H9 (cell line): ENCODE measurements at regions not wholly inside any gene's neighbourhood (a gene's known extent, or its start where the extent isn't known, plus 50 kb on each side); places are given as distances from the start of the nearest gene placed in this dataset.

Source experiments
- DNase-seq: peaks from one replicate; pipeline ENCODE4 v3.0.0-alpha.2; 2017
- H2AFZ ChIP-seq: one replicate; pipeline ENCODE4 v1.6.1; 2013; ENCODE audit warnings: mild to moderate bottlenecking, low read length, control low read depth, moderate library complexity
- H2AK5ac ChIP-seq: 2 replicates; pipeline ENCODE4 v1.6.1; 2013; ENCODE audit warnings: low read length, control low read depth, mixed read lengths; ENCODE audit not compliant: insufficient read length
- H2BK120ac ChIP-seq: one replicate; pipeline ENCODE4 v1.6.1; 2013; ENCODE audit warnings: low read depth, mild to moderate bottlenecking, low read length, control low read depth, inconsistent platforms; ENCODE audit not compliant: poor library complexity, severe bottlenecking
- H2BK12ac ChIP-seq: 2 replicates; pipeline ENCODE4 v1.6.1; 2013; ENCODE audit warnings: low read length, control low read depth, mixed read lengths, low read depth; ENCODE audit not compliant: insufficient read length
- H2BK15ac ChIP-seq: 2 replicates; pipeline ENCODE4 v1.6.1; 2013; ENCODE audit warnings: low read depth, low read length, control low read depth
- H2BK20ac ChIP-seq: one replicate; pipeline ENCODE4 v1.6.1; 2013; ENCODE audit warnings: low read depth, mild to moderate bottlenecking, low read length, control low read depth, inconsistent platforms; ENCODE audit not compliant: poor library complexity, severe bottlenecking
- H2BK5ac ChIP-seq: 2 replicates; pipeline ENCODE4 v1.6.1; 2013; ENCODE audit warnings: low read length, control low read depth, mixed read lengths; ENCODE audit not compliant: insufficient read length
- H3K14ac ChIP-seq: 2 replicates; pipeline ENCODE4 v1.6.1; 2013; ENCODE audit warnings: low read length, control low read depth; ENCODE audit not compliant: insufficient read depth
- H3K18ac ChIP-seq: 2 replicates; pipeline ENCODE4 v1.6.1; 2013; ENCODE audit warnings: low read depth, mild to moderate bottlenecking, mixed read lengths, low read length, control low read depth; ENCODE audit not compliant: insufficient read length
- H3K23ac ChIP-seq: 2 replicates; pipeline ENCODE4 v1.6.1; 2013; ENCODE audit warnings: low read length, control low read depth, mixed read lengths, low read depth; ENCODE audit not compliant: insufficient read length
- H3K23me2 ChIP-seq: 2 replicates; pipeline ENCODE4 v1.6.1; 2013; ENCODE audit warnings: low read depth, mild to moderate bottlenecking, mixed read lengths, low read length, control low read depth; ENCODE audit not compliant: insufficient read length, poor library complexity, severe bottlenecking
- H3K27ac ChIP-seq: 2 replicates; pipeline ENCODE4 v1.5.1; 2013; ENCODE audit warnings: low read length, control low read depth, mixed read lengths, low read depth; ENCODE audit not compliant: insufficient read length
- H3K27me3 ChIP-seq: 2 replicates; pipeline ENCODE4 v1.6.1; 2013; ENCODE audit warnings: low read length, control low read depth, inconsistent platforms; ENCODE audit not compliant: insufficient read depth
- H3K4ac ChIP-seq: 2 replicates; pipeline ENCODE4 v1.6.1; 2013; ENCODE audit warnings: low read depth, mild to moderate bottlenecking, control low read depth, inconsistent platforms, low read length, moderate library complexity
- H3K4me1 ChIP-seq: 2 replicates; pipeline ENCODE4 v1.6.1; 2013; ENCODE audit warnings: low read length, control low read depth, inconsistent platforms; ENCODE audit not compliant: insufficient read depth
- H3K4me2 ChIP-seq: 2 replicates; pipeline ENCODE4 v1.6.1; 2013; ENCODE audit warnings: low read length, control low read depth, mixed read lengths; ENCODE audit not compliant: insufficient read length, insufficient read depth
- H3K56ac ChIP-seq: 2 replicates; pipeline ENCODE4 v1.6.1; 2013; ENCODE audit warnings: low read depth, mild to moderate bottlenecking, mixed read lengths, low read length, control low read depth; ENCODE audit not compliant: insufficient read length
- H3K79me1 ChIP-seq: 2 replicates; pipeline ENCODE4 v1.6.1; 2013; ENCODE audit warnings: low read depth, mild to moderate bottlenecking, moderate library complexity, low read length, control low read depth, inconsistent platforms; ENCODE audit not compliant: insufficient read depth, poor library complexity, severe bottlenecking
- H3K79me2 ChIP-seq: 2 replicates; pipeline ENCODE4 v1.6.1; 2013; ENCODE audit warnings: low read length, control low read depth, inconsistent platforms; ENCODE audit not compliant: insufficient read depth
- H3K9ac ChIP-seq: 2 replicates; pipeline ENCODE4 v1.6.1; 2013; ENCODE audit warnings: low read length, control low read depth, mixed read lengths; ENCODE audit not compliant: insufficient read length; ENCODE audit errors: extremely low read depth
- H3K9me3 ChIP-seq: one replicate; pipeline ENCODE4 v1.6.1; 2013; ENCODE audit warnings: low read depth, low read length, inconsistent platforms; ENCODE audit not compliant: control insufficient read depth
- H3T11ph ChIP-seq: one replicate; pipeline ENCODE4 v1.6.1; 2013; ENCODE audit warnings: mild to moderate bottlenecking, low read length, control low read depth, inconsistent platforms
- H4K20me1 ChIP-seq: one replicate; pipeline ENCODE4 v1.6.1; 2013; ENCODE audit not compliant: control insufficient read depth, insufficient read length, insufficient read depth
- H4K5ac ChIP-seq: 2 replicates; pipeline ENCODE4 v1.6.1; 2013; ENCODE audit warnings: low read depth, mild to moderate bottlenecking, mixed read lengths, low read length, control low read depth; ENCODE audit not compliant: insufficient read length
- H4K8ac ChIP-seq: replicated peaks from 2 replicates; pipeline ENCODE4 v1.6.1; 2013; ENCODE audit warnings: low read length, control low read depth, mixed read lengths, low read depth; ENCODE audit not compliant: insufficient read length
- H4K91ac ChIP-seq: 2 replicates; pipeline ENCODE4 v1.6.1; 2013; ENCODE audit warnings: low read depth, mild to moderate bottlenecking, moderate library complexity, mixed read lengths, low read length, control low read depth; ENCODE audit not compliant: insufficient read length
- H3K27ac Mint-ChIP-seq, 3 experiments: 2 replicates in 2 of 3; 3 replicates in 1 of 3; pipeline ENCODE4 v1.8.0; 2020 to 2021; ENCODE audit warnings: mixed read lengths in 3 of 3, mild to moderate bottlenecking in 1 of 3, moderate library complexity in 1 of 3
- H3K27me3 Mint-ChIP-seq: 2 replicates; pipeline ENCODE4 v1.8.0; 2021; ENCODE audit warnings: low read depth, mild to moderate bottlenecking, moderate library complexity, mixed read lengths
- H3K36me3 Mint-ChIP-seq, 3 experiments: 2 replicates in 2 of 3; 3 replicates in 1 of 3; pipeline ENCODE4 v1.8.0; 2020 to 2021; ENCODE audit warnings: low read depth in 3 of 3, mixed read lengths in 3 of 3; ENCODE audit not compliant: insufficient read depth in 1 of 3
- H3K4me1 Mint-ChIP-seq, 2 experiments: 2 replicates each; pipeline ENCODE4 v1.8.0; 2020; ENCODE audit warnings: mixed read lengths in 2 of 2
- H3K4me3 Mint-ChIP-seq, 2 experiments: 2 replicates in 1 of 2; 3 replicates in 1 of 2; pipeline ENCODE4 v1.8.0; 2020 to 2021; ENCODE audit warnings: mild to moderate bottlenecking in 2 of 2, mixed read lengths in 2 of 2, moderate library complexity in 1 of 2
- H3K9me3 Mint-ChIP-seq, 2 experiments: 2 replicates in 1 of 2; 3 replicates in 1 of 2; pipeline ENCODE4 v1.8.0; 2020; ENCODE audit warnings: mild to moderate bottlenecking in 2 of 2, mixed read lengths in 2 of 2, moderate library complexity in 1 of 2
- CTCF ChIP-seq: fragments of 200-600 bp; sonication (generic); conservative IDR thresholded peaks from 3 replicates; pipeline ENCODE4 v1.8.0; 2021; ENCODE audit warnings: antibody characterized with exemption, mild to moderate bottlenecking
- WGBS: extraction: QIAGEN DNeasy Blood & Tissue Kit; methylation state at CpG from one replicate; pipeline ENCODE4 v1.1.7; 2013; ENCODE audit warnings: missing lambda C conversion rate, low lambda C conversion rate, mixed read lengths; ENCODE audit not compliant: insufficient read length; ENCODE audit errors: extremely low coverage; 5-methylcytosine and 5-hydroxymethylcytosine counted together

DNA sequence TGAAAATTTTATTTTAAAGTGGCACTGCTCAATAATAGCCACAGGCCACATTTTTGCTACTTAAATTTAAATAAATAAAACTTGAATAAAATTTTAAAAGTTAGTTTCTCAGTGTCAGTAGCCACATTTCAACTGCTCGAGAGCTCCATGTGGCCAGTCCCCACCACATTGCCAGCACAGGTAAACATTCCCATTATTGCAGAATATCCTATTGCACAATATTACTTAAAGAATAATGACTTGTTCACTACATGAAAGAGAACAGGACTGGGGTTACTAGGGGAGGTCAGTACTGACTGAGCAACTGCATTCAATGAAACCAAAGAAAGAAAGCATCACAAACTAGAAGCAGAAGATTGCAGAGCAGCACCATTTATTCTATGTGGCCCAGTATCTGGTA, 2201.6 kb upstream of the TENM3 start:
- DNase-seq = no peak
- H3K4me3 Mint-ChIP-seq = no peak overlapping the region
- no peaks in the 10 kb centered on the region for H3K27me3 Mint-ChIP-seq
- Histone ChIP-seq H4K5ac (no peak overlapping the region), H2BK5ac (no peak overlapping the region), H2BK15ac (no peak overlapping the region), H2BK12ac (no peak overlapping the region), H3K9me3 (no peaks in the 10 kb centered on the region), H3K56ac (no peak overlapping the region), H3K4me1 (no peaks in the 10 kb centered on the region), H2BK20ac (no peak overlapping the region), H3K23ac (no peak overlapping the region), H4K20me1 (no peaks in the 10 kb centered on the region), H3K14ac (no peak overlapping the region), H3T11ph (no peak overlapping the region), H3K79me1 (no peaks in the 10 kb centered on the region), H3K23me2 (no peaks in the 10 kb centered on the region), H2BK120ac (no peak overlapping the region), H3K27me3 (no peaks in the 10 kb centered on the region), H3K4me2 (no peak overlapping the region), H3K27ac (no peak overlapping the region), H2AFZ (no peak overlapping the region), H3K79me2 (no peaks in the 10 kb centered on the region), H2AK5ac (no peak overlapping the region), H4K8ac (no peak overlapping the region), H3K4ac (no peak overlapping the region), H3K18ac (no peak overlapping the region), H4K91ac (no peak overlapping the region), H3K9ac (no peak overlapping the region)
- no peaks in the 10 kb centered on the region for H3K4me1 Mint-ChIP-seq
- no CpG with 5 or more reads among the region's 1 CpG for WGBS
- no peaks in the 10 kb centered on the region for H3K36me3 Mint-ChIP-seq
- H3K9me3 Mint-ChIP-seq = peaks cover 0 to 2% of the 10 kb centered on the region in 2 experiments; a peak in 1 of 5 replicates
- TF ChIP-seq CTCF = no peak
- no peak overlapping the region for H3K27ac Mint-ChIP-seq
